ENCODE measurements at regions not wholly inside any gene's neighbourhood (a gene's known extent, or its start where the extent isn't known, plus 50 kb on each side); places are given as distances from the start of the nearest gene placed in this dataset.

DNA sequence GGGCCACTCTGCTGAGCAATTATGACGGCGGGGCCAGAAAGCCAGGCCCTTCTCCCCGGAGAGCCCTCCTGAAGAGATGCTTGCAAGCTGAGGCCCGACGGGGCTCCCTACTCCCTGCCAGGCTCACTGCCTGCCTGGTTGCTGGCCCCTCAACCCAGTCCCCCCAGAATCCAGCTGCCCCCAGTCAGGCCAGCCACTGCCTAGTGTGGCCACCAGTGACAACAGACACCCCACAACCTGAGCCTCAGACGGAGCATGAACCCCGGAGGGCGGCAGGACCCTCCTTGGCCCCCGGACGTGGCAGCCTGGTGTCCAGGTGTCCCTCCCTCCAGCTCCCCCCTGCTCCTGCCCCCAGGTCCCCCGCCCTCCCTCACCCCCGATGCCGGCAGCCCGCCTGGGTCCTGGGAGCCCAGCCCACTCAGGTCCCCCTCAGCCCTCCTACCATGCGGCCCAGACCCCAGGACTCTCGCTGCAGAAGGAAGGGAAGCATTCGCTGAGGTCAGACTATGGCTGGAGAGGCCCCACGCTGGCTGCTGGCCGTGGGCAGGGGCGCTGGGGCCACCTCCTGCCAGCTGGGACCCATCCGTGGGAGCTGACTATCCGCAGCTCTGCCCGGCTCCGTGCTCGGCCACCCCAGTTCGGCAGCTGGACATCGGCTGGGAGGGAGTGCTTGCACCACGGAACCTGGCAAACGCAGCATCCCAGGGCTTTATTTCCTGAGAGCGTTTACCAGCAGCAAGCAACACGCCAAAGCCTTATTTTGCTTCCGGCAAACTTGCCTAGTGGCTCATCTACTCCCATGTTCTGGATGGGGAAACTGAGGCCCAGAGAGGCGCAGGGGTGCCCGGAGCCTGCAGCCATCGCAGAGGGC, 89.8 kb downstream of the UNCX start:
- DNase-seq = no peak

DNA sequence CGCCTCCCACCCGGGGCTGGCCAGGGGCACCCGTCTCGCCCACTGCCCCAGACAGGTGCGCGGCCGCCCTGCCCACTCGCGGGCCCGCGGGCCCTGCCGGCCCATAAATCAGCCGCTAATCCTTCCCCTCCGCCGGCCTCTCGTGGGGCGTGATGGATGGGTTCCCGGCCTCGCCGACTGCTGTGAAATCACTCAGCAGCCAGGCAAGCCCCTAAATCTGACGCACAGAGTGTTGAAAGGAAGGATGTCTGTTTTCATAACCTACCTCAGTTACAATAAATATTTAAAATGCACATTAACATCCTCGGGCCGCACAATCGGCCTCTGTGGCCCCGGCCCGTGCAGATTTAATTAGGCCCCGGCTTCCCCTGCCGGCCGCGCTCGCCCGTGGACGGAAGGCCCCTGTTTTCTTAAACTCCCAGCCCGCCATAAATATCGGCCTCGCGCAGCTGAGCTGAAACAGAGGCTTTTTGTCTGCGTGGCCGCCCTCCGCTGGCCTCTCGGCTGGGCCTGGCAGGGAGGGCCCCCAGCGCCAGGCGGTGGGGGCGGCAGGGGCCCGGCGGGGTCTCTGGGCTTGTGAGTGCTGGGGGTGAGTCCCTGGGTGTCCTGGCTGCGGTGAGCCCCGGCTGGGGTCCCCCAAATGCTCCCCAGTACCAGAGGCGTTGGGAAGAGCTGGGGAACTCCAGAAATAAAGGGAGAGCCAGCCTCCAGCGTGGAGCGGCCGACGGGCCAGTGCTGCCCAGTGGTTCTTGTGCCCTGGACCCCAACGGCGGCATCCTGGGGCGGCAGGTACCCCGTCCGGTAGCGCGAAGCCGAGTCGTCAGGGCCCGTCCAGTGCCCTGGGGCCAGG, 90.7 kb downstream of the UNCX start:
- DNase-seq = no peak

DNA sequence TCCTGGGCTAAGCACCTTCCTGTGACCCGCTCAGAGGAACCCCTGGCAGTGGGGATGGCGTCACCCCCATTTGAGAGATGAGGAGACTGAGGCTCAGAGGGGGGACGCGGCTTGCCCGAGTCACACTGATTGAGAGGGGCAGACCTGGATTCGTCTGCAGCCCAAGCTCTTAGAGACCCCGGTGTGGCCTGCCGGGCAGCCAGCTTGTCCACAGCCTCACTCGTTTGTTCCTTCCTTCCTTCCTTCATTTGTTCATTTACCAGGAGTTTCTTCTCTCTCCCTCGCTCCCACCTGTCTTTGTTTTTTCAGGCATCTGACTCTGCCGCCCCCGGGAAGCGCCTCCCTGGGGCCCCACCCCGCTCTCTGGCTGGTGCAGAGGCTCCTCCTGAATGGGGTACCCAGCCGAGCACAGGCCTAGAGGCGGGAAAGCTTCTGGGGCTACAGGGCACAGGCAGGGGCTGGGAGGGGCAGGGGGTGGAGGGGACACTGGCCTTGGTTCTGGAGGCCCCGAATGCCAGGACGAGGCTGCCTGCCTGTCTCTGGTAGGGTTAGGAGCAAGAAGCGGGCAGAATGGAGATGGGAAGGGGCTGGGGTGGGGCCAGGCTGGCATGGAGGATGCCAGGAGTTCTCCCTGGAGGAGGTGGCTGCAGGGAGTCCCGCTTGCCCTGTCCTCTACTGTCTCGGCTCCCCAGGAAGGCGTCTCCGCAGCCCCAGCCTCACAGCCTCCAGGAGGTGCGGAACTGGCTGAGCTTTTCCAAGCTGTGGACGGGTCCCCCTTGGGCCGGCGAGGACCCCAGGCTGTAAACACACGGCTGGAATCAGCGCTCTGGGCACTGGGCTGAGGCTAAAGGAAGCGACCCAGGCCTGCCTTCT, 91.6 kb downstream of the UNCX start:
- DNase-seq = no peak

DNA sequence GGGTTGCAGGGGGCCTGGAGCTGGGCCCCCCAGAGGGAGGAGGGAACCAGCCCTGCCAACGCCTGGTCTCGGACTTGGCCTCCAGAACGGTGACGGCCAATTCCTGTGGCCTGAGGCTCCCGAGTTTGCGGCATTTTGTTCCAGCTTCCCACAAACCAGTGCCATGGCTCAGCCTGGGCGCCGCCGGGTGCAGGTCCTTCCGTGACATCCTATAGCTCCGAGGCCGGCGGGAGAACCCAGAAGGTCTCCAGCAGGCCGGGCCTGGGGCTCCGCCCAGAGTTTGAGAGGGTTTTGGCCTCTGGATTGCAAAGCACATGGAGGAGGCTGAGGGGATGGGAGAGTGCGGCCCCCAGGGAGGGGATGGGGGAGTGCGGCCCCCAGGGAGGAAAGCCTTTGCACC, 92.6 kb downstream of the UNCX start:
- DNase-seq = no peak

DNA sequence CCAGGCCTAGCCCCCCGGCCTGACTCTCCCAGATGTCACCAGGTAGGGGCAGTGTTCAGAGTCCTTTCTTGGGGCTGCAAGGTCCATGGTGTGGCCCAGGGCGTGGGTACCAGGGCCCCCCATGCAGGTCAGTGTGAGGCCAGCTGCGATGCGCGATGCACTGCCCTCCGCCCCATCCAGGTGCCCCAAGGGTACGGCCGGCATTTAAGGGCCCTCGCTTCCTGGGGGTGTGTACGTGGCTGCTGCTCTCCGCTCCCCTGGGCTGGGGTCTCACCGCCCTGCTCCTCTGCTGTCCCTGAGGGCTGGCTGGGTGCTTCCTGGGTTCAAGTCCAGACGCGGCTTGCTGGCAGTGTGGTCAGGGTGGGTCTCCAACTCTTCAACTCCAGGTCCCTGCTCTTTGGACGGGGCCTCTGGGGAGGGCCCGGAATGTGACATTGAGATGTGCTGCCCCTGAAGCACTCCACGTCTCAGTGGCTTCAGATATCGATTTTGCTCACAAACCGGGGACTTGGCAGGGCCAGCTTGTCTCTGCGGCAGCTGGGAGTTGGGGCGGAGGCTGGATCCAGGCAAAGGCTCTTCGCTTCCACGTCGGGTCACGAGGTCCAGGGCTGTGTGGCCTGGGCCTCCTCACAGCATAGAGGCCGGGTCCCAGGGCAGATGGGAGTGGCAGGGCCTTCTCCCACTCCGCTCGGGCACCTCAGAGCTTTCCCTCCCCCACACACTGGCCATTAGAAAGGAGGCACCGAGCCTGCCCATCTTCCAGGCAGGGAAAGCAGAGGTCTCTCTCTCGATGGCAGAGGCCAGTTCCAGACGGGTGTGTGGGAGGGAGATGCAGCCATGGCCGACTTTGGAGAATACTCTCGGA, 93.2 kb downstream of the UNCX start:
- no peak for DNase-seq

DNA sequence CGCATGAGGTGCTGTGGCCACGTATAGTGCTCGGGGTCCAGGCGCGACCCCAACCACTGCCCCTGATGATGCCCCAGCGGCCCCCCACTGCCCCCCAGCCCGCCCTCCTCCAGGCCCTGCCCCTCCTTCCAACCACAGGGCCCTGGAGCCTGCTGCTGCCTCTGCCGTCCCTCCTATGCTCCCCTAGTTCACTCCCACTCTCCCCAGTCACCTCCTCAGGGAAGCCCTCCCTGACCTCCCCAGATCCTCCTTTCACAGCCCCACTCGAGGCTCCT, 93.8 kb downstream of the UNCX start:
- DNase-seq = no peak

DNA sequence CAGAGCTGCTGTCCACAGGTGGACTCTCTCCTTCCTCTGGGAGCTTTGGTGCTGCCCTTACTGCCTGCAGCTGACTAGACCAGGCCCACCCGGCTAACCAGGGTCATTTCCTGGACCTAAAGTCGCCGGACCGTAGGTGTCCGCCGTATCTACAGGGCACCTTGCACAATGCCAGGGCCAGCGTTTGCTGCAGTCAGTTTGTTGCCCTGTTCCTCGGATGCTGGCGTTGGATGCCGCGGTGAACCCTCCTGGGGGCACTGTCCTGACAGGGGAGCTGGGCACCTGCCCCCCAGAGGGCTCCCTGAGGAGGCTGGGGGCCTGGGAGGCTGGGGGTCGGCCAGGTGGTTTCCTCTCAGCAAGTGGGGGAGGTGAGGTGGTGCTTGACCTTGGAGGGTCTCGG, 96.6 kb downstream of the UNCX start:
- DNase-seq = no peak

DNA sequence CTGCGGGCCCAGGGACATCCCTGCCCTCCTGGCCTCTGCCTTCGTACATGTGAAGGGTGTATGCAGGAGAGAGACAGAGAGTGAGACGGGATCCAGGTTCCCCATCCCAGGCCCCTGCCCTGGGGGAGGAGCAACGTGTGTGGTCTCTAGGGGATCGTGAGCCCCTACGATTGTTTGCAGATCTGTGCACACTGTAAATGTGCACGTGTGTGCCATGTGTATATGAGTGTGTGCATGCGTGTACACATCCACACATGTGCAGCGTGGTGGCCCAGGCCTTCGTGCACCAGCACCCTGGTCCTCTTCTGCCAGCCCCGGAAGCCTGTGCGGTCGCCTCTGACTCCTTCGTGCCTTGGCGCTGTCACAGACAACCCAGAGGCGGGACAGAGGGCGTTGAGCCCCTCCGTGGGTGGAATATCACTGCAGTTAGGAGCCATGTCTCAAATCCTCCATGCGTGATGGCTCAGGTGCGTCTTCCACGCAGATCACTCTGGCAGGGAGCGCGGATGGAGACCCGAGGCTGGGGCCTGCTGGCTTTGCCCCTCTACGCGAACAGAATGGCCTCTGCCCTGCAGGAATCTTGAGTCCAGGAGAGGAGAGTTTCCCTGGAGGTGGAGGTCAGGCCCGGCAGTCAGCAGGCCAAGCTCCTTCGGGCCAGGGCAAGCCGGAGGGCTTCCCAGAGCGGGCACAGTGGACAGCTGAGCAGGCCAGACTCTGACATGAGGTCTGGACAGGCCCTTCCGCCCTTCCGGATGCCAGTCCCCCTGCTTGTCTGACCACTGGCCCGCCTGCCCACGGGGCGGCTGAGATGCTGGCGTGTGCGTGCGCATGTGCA, 97.5 kb downstream of the UNCX start:
- no peak for DNase-seq

DNA sequence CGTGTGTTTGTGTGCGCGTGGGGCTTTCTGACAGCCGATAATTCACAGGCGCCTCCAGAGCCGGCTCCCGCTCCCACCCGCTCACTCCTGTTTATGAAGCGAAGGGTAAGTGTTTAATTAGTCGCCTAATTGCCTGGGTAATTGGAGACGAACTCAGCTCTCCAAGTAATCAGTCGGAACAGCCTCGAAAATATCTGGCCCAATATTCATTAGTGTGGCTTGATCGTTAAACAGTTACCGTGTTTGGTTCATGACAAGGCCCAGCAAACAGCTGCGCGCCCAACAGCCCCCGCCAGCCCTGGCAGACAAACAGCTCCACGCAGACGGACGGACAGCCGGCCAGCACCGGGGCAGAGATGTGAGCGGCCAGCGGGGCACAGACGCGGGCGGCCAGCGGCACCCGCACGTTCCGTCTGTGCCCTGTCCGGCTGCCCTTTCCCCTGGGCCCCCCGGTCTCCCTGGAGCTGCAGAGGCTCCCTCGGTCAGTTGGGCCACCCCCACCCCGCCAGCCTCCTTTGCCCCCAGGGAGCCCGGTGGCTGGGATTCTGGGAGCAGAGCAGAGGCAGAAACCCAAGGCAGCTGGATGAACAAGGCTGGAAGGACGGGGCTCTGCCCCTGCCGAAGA, 98.2 kb downstream of the UNCX start:
- DNase-seq = no peak

DNA sequence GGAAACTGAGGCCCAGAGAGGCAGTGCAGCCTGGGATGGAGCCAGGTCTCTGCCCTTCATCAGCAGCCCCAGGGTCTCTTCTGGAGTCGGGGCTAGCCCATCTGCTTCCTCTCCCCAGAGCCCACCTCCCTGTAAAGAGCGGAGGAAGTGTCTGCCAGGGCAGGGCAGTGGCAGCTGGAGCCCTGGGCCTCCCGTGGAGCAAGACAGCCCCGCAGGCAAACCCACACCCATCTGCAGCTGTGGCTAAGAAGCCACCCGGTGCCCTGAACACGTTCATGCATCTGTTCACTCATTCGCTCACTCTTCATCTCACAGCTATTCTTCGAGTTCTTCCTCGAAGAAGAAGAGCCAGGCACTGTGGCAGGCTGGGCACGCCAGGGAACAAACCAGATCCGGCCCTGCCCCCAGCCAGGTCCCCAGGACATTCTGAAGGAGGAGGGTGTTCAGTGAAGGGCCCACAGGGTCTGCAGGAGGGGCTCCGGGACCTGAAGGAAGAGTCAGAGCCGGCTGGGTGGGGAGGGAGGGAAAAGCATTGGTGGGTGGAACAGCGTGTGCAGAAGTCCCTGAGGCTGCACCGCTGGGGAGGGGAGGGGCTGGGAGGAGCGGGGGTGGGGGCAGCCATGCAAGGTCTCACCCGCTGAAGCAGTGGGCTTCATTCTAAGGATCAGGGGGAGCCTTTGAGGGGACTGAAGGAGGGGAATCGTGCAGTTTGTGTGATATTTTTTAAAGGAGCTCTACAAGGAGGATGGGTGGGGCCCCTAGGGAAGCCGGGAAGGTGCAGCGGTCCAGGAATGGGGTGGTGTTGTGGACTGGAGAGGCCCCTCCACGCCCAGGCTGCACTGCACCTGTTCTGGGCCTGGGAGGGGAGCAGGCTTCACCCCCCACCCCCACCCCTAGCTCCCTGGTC, 99.1 kb downstream of the UNCX start:
- DNase-seq = peak; percentile 81

DNA sequence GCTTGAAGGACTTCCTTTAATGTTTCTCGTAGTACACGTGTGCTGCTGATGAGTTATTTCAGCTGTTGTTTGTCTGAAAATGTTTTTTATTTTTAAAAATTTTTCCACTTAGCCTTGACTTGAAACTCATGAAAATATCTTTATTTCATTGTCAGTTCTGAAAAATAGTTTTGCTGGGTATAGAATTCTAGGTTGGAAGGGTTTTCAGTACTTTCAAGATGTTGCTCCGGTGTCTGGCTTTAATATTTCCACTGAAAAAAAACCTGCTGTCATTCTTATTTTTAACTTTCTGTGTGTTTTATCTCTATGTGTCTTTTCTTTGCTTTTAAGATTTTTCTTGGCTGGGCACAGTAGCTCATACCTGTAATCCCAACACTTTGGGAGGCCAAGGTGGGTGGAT, 103.8 kb downstream of the UNCX start:
- no peak for DNase-seq

DNA sequence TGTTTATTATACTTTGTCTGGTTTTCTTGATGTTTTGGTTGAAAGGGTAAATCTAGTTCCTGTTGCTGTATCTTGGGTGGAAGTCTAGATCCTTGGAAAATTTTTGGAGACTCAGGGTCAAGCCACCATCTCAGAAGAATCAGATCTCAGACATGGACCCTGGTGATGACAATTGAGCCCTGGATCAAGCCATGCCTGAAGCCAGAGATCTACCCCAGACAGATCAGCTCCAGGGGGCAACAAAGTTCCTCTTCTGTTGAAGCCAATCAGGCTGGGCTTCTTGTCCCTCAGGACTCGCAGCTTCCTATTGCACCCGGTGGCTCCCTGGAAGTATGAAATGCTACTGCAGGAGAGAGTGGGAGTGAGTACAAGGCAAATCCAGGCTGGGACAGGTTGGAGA, 106.9 kb downstream of the UNCX start:
- no peak for DNase-seq

DNA sequence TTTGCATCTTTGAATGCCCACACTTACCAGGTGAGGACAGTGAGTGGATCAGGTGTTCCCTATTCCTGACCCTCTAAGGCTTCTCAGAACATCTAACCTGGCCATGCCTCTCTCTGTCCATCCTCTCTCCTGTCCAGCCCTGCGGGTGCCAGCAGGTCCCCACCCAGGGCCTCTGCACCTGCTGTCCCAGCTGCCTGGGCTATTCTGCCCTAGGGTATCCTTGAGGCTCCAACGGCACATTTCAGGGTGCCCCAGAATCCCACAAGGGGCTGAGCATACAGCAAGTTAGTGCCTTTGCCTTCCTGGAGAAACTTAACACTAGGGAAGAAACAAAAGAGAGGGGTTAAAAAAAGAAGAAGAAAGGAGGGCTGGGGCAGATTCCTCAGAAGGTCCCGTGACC, 107.4 kb downstream of the UNCX start:
- no peak for DNase-seq

DNA sequence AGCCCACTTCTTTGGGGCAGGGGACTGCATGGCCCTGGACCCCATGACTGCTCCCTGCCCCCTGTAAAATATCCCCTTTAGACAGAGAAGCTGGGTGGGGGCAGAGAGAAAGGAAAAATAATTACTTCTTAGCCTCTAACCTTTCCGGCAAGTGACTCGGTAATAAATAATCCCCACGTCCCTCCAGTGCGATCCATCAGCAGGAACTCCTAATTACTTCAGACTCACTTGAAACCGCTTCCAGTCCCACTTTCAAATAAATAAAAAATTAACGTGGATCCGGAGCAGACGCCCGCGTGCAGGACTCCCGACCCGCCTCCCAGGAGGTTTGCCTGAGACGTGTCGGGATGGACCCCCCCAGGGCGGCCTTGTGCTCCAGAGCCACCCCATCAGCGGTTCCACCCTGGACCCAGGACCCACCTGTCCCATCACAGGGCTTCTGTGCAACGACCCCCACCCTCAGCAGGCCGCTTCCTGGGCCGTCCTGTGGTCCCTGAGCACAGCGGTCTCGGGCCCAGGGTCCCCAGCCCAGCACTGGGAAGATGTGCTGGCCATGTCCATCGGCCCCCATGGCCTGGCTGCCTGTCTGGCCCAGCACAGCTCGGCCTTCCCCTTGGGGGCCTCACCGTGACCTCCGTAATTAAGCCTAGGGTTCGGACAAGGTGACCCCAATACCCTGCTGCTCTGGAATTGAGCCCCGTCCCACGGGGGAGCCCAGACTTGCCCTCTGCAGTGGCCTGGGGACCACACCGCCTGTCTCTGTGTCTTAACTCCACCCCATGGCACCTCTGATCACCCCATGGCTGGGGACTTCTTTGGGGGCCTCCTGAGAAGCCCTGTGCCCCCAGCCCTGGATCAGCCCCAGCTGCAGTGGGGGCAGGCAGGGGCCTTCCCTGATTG, 108.0 kb downstream of the UNCX start:
- no peak for DNase-seq

DNA sequence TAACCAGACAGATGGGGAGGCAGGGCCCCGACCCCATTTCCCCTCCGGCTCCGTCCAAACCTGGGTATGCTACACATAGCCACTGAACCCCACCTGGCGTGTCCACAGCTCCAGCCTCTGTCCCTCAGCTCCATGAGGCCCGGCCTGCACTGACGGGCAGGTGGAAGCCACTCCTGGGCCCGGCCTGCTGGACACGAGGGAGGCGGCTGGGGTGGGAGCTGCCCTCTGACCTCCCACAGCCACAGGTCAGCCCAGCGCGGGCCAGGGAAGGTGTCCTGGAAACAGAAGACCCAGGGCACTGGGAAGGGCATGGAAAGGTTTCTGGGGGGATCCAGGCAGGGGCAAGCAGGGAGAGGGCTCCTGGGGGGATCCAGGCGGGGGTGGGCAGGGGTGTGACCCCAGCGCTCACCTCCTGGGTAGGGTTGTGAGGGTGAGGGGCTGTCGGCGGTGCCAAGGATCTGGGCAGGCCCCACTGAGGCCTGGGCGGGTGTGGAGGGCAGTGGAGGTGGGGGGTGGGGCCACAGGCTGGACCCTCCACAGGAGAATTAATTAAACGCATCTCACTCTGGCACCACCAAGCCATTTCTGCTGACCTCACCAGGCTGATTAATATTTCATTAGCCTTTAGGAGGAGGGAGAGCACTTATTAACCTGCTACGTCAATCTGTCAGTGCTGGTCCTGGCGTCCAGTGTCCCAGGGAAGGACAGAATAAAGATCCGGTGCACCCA, 108.9 kb downstream of the UNCX start:
- DNase-seq = no peak

DNA sequence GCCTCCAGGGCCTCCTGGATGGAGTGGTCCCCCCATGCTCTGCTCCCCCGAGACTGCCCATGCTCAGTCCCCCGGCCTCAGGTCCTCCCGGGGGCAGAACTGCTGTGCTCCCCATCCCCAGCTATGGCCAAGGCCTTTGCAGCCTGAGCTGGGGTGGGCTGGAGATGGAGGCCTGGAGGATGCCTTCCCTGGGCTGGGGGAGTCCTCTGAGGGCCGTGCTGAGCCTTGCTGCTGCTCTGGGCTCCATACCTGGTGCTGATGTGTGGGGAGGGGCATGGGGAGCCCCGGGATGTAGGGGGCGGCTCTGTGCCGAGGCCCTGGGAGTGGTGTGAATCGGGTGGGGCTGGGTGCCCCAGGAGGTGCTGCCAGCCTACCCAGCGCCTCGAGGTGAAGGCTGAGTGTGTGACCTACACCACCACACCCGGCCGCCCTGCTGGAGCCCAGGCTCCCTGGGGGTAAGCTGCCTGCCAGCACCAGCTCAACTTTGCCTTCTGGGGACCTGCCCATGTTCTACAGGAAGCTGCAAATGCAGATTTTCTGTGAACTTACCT, 109.5 kb downstream of the UNCX start:
- no peak for DNase-seq

DNA sequence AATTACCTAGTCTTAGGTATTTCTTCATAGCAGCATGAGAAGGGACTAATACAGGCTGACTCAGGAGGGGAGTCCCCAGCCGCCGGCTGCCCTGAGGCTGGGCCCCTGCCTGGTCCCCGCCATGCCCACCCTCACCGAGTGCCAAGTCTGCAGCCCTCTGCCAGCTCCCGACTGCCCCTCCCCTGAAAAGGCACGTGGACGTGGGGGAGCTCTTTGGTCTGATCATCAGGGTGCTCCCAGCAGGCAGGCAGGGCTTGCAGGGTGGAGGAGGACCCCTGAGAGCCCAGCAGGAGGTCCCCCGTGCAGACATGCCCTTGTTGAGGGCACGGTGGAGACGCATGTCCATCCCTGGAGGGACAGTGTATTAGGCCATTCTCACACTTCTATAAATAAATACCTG, 110.9 kb downstream of the UNCX start:
- DNase-seq = no peak

DNA sequence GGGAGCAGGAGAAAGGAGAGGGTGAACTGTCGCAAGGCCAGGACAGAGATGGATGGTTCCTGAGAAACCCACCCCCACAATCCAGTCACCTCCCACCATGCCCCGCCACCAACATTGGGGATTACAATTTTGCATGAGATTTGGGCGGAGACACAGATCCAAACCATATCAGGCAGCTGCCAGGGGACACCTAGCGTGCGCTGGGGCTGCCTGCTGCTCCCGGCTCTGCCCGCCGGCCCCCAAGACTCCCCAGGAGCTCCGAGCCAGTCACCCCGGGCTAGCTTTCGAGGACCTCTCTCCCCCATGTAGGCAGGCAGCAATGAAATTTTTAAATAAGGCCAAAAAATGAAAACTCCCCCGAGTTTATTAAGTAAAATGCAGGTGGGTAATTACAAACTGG, 111.7 kb downstream of the UNCX start:
- no peak for DNase-seq
